HUDEP-2 (cell line): ENCODE measurements at regions not wholly inside any gene's neighbourhood (a gene's known extent, or its start where the extent isn't known, plus 50 kb on each side); places are given as distances from the start of the nearest gene placed in this dataset.

ENCODE experiments used
- DNase-seq, 76 experiments: peaks; one replicate each; lab custom pipeline; 2025; ENCODE audit not compliant: unreplicated experiment in 76 of 76; lab: John Stamatoyannopoulos, UW

GRCh38 chr15:31472636-31473384, 146.2 kb downstream of the KLF13 start:
- no peak for DNase-seq

- no peak for DNase-seq
Measured at GRCh38 chr15:31473385-31474058, 146.9 kb downstream of the KLF13 start.

- no peak for DNase-seq
Measured at GRCh38 chr15:31474059-31474868, 147.6 kb downstream of the KLF13 start.

GRCh38 chr15:31476236-31476810, 149.7 kb downstream of the KLF13 start:
- DNase-seq: no peak

- no peak for DNase-seq
Measured at GRCh38 chr15:31476866-31477265, 150.2 kb downstream of the KLF13 start.

- no peak for DNase-seq
Measured at GRCh38 chr15:31477301-31477700, 150.7 kb downstream of the KLF13 start.

- no peak for DNase-seq
Measured at GRCh38 chr15:31477851-31478701, 151.4 kb downstream of the KLF13 start.

GRCh38 chr15:31478702-31479221, 152.1 kb downstream of the KLF13 start:
- DNase-seq: no peak

- DNase-seq: no peak
Measured at GRCh38 chr15:31480356-31481025, 153.9 kb downstream of the KLF13 start.

GRCh38 chr15:31481142-31481541, 154.5 kb downstream of the KLF13 start:
- DNase-seq: no peak

GRCh38 chr15:31482122-31482922, 155.7 kb downstream of the KLF13 start:
- no peak for DNase-seq

- no peak for DNase-seq
Measured at GRCh38 chr15:31483053-31483985, 156.7 kb downstream of the KLF13 start.

GRCh38 chr15:31483986-31484951, 157.6 kb downstream of the KLF13 start:
- DNase-seq: no peak

- no peak for DNase-seq
Measured at GRCh38 chr15:31484986-31485385, 158.4 kb downstream of the KLF13 start.

- no peak for DNase-seq
Measured at GRCh38 chr15:31485431-31485830, 158.8 kb downstream of the KLF13 start.

- no peak for DNase-seq
Measured at GRCh38 chr15:31485911-31486461, 159.4 kb downstream of the KLF13 start.
